Suprapubic skin (tissue), 3 donors: ENCODE measurements at regions not wholly inside any gene's neighbourhood (a gene's known extent, or its start where the extent isn't known, plus 50 kb on each side); places are given as distances from the start of the nearest gene placed in this dataset.

Experiments used
- CTCF ChIP-seq, 2 donors: fragments of 200-600 bp in 1 of 2; fragments of 450-650 bp in 1 of 2; sonication (generic) in 1 of 2; IDR thresholded peaks; one replicate each; pipeline ENCODE4 v1.5.1; 2016 to 2019; ENCODE audit warnings: antibody characterized with exemption in 2 of 2, mild to moderate bottlenecking in 1 of 2, moderate library complexity in 1 of 2
- POLR2A ChIP-seq, 2 donors: fragments of 450-650 bp; IDR thresholded peaks; one replicate each; pipeline ENCODE4 v1.6.1; 2017; ENCODE audit warnings: antibody characterized with exemption in 2 of 2, mild to moderate bottlenecking in 2 of 2, moderate library complexity in 2 of 2

- no peak for TF ChIP-seq POLR2A (IDR thresholded peaks at IDR 0.05)
- TF ChIP-seq CTCF (IDR thresholded peaks at IDR 0.05), result no peak
These were observed 342.0 kb upstream of the WWC1 start for GRCh38 chr5:167949435-167949834.
